ENCODE measurements at regions not wholly inside any gene's neighbourhood (a gene's known extent, or its start where the extent isn't known, plus 50 kb on each side); places are given as distances from the start of the nearest gene placed in this dataset.
A peak's percentile ranks its signal among the peaks of the same experiment; 100 is the strongest.

DNA sequence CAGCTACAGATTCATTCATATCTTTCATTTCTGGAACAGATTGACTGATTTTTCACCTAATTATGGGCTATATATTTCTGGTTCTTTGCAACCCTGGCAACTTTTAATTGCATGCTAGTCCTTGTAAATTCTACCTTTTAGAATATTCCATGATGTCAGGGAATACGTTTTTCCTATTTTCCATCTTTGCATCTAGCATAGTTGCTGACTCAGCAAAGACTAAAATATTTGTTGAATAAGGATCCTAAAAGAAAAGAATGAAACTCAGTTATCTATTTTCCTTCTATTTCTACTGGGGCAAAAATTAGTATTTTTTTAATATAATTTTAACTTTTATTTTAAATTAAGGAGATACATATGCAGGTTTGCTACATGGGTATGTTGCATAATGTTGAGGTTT is 438.3 kb downstream of the GXYLT1 start:
- no CpG with 5 or more reads among the region's 1 CpG for WGBS (ENCODE audit: insufficient coverage)
- Histone ChIP-seq H3K4me1 (ENCODE audit: control insufficient read depth, insufficient read depth, low read length) (no peaks in the 10 kb centered on the region), H3K27ac (ENCODE audit: low read length) (no peak overlapping the region), H3K9me3 (replicated peaks; ENCODE audit: control insufficient read depth, low read depth, low read length) (no peaks in the 10 kb centered on the region), H3K36me3 (ENCODE audit: control insufficient read depth, insufficient read depth, low read length) (no peaks in the 10 kb centered on the region), H3K4me3 (ENCODE audit: low read length) (no peak overlapping the region), H3K27me3 (ENCODE audit: control insufficient read depth, insufficient read depth, low read length) (no peaks in the 10 kb centered on the region)
- no peak for DNase-seq

DNA sequence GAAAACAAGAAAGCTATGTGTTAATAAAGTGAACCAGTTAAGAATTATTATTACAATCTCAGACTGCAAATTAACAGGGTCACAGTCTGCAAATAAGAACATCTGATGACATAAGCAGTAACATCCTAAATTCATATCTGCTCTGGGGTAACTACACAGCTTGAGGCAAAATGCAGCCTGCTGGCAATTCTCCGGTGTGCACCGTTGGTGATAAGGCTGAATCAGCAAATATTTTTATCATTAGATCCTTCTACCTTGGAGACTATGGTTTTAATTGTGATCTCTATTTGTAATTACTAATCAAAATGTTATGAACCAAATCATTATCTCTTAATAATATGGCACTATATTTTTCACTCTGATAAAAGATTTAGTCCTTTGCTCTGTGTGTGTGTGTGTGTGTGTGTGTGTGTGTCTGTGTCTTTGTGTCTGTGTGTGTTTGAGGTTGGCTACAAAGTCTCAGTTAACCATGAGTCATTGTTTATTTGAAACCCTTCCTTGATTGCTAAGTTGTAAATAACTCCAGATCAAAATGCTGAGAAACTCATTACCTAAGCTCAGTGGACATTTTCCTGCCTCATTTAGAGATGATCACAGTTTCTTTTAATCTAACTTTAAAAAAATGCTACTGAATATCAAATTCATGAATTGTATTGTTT is 442.6 kb downstream of the GXYLT1 start:
- no peak for DNase-seq
- Histone ChIP-seq H3K36me3 (ENCODE audit: control insufficient read depth, insufficient read depth, low read length) (no peaks in the 10 kb centered on the region), H3K4me1 (ENCODE audit: control insufficient read depth, insufficient read depth, low read length) (no peaks in the 10 kb centered on the region), H3K27ac (ENCODE audit: low read length) (no peak overlapping the region), H3K4me3 (ENCODE audit: low read length) (no peak overlapping the region), H3K27me3 (ENCODE audit: control insufficient read depth, insufficient read depth, low read length) (no peaks in the 10 kb centered on the region), H3K9me3 (replicated peaks; ENCODE audit: control insufficient read depth, low read depth, low read length) (no peaks in the 10 kb centered on the region)
- WGBS (ENCODE audit: insufficient coverage) = no CpG with 5 or more reads among the region's 2 CpGs

DNA sequence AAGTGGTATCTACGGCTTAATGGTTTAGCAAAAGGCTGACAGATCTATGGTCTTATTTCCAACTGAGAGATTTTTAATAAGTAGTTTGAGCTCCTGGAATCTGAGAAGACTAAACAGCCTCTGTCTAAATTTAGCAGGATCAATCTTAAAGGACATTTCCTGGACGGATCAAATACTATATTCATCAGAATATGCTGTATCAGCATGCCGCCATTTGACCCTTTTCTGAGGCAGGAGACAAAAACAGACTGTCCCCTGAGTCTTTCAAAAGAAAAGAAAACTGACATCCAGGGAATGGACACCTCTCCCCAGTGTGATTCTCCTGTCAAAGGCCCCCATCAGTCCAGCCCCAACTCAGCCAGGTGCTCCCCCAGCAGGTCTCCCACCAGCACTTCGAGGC is 443.7 kb downstream of the GXYLT1 start:
- H3K4me1 ChIP-seq (ENCODE audit: control insufficient read depth, insufficient read depth, low read length) = no peaks in the 10 kb centered on the region
- WGBS (ENCODE audit: insufficient coverage) = 75% methylated on average over 2 of the region's 4 CpGs
- H3K27ac ChIP-seq (ENCODE audit: low read length) = no peak overlapping the region
- H3K4me3 ChIP-seq (ENCODE audit: low read length) = no peak overlapping the region
- no peaks in the 10 kb centered on the region for H3K9me3 ChIP-seq (replicated peaks; ENCODE audit: control insufficient read depth, low read depth, low read length)
- no peaks in the 10 kb centered on the region for H3K27me3 ChIP-seq (ENCODE audit: control insufficient read depth, insufficient read depth, low read length)
- H3K36me3 ChIP-seq (ENCODE audit: control insufficient read depth, insufficient read depth, low read length) = no peaks in the 10 kb centered on the region
- no peak for DNase-seq

DNA sequence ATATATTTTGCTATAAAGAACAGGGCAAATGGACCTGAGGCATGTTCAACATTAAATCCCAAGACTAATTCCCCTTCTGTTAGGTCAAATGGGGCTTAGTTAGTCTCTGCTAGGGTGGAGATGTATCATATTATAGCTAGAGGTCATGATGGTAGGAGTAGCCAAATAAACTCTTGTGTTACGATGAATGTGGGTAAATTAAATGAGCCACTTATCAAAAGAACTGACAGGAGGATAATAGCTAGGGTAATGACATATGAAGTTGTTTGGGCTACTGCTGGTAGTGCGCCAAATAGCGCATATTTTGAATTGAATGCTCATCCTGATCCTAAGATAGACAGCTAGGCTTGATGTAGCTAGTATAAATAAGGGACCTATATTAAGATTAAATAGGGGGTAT is 445.0 kb downstream of the GXYLT1 start:
- H3K27me3 ChIP-seq (ENCODE audit: control insufficient read depth, insufficient read depth, low read length) = no peaks in the 10 kb centered on the region
- no peak overlapping the region for H3K4me3 ChIP-seq (ENCODE audit: low read length)
- H3K9me3 ChIP-seq (replicated peaks; ENCODE audit: control insufficient read depth, low read depth, low read length) = no peaks in the 10 kb centered on the region
- no peaks in the 10 kb centered on the region for H3K4me1 ChIP-seq (ENCODE audit: control insufficient read depth, insufficient read depth, low read length)
- H3K27ac ChIP-seq (ENCODE audit: low read length) = no peak overlapping the region
- no peak for DNase-seq
- 89% methylated on average over 1 of the region's 3 CpGs for WGBS (ENCODE audit: insufficient coverage)
- H3K36me3 ChIP-seq (ENCODE audit: control insufficient read depth, insufficient read depth, low read length) = no peaks in the 10 kb centered on the region

DNA sequence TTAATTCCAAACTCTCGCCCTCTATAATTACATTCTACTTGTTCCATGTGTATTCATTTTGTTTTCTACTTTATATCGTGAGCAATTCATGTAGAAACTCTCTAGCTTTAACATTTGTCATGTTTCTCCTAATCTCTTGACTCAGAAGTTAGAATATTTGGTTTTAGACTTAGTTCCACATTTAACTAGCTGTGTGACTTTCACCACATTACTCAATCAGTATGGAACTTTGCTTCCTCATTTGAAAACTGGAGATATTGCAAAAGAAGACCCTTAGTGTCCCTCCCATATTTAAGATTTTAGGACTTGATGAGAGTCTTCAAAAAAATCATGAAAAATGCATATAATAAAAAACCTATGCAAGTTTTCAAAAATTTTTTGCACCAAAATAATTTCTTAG is 447.5 kb downstream of the GXYLT1 start:
- Histone ChIP-seq H3K27me3 (ENCODE audit: control insufficient read depth, insufficient read depth, low read length) (no peaks in the 10 kb centered on the region), H3K4me3 (ENCODE audit: low read length) (no peak overlapping the region), H3K27ac (ENCODE audit: low read length) (no peak overlapping the region), H3K9me3 (replicated peaks; ENCODE audit: control insufficient read depth, low read depth, low read length) (no peaks in the 10 kb centered on the region), H3K36me3 (ENCODE audit: control insufficient read depth, insufficient read depth, low read length) (no peaks in the 10 kb centered on the region), H3K4me1 (ENCODE audit: control insufficient read depth, insufficient read depth, low read length) (no peaks in the 10 kb centered on the region)
- DNase-seq = no peak
- WGBS (ENCODE audit: insufficient coverage) = no CpG with 5 or more reads among the region's 2 CpGs

DNA sequence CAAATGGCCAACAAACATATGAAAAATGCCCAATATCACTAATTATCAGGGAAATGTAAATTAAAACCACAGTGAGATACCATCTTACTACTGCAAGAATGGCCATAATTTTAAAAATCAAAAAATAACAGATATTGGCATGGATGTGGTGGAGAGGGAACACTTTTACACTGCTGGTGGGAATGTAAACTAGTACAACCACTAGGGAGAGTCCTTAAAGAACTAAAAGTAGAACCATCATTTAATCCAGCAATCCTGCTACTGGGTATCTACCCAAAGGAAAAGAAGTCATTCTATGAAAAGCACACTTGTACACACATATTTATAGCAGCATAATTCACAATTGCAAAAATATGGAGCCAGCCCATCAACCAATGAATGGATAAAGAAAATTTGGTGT is 459.7 kb downstream of the GXYLT1 start:
- no peaks in the 10 kb centered on the region for H3K4me1 ChIP-seq (ENCODE audit: control insufficient read depth, insufficient read depth, low read length)
- no peaks in the 10 kb centered on the region for H3K36me3 ChIP-seq (ENCODE audit: control insufficient read depth, insufficient read depth, low read length)
- no peak overlapping the region for H3K4me3 ChIP-seq (ENCODE audit: low read length)
- no peak for DNase-seq
- no peaks in the 10 kb centered on the region for H3K27me3 ChIP-seq (ENCODE audit: control insufficient read depth, insufficient read depth, low read length)
- H3K9me3 ChIP-seq (replicated peaks; ENCODE audit: control insufficient read depth, low read depth, low read length) = no peaks in the 10 kb centered on the region
- H3K27ac ChIP-seq (ENCODE audit: low read length) = no peak overlapping the region

DNA sequence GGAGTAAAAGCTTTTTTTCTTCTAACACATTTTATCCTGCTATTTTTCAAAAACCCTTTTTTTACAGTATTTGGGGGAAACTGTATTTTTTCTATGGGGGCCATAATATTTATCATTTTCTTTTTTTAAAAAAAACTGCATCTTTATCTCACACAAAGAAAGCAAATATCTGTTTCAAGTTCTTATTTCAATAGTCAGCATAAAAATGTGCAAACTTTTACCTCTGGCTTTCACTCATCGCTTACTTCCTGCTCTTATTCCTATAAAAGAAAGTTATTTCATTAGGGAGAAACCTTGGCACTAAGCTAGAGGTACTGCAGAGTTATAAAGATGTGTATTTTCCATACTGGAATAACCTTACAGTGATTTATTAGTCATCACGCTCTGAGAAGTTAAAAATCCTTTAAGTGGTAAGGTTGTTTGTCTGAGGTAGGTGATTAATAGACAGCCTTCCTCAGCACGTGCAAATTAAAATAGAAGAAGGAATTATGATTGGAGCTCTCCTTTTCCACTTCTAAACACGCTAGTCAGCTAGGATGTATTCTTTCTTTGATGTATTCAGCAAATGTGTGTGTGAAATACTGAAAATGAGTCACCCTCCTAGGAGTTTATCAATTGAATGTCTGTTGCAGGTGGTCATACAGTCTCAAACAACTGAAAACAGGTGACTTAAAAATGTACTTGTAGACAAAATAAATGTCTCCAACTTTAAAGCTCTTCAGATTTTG is 461.0 kb downstream of the GXYLT1 start:
- peak; percentile 39 for DNase-seq
- Histone ChIP-seq H3K4me1 (ENCODE audit: control insufficient read depth, insufficient read depth, low read length) (no peaks in the 10 kb centered on the region), H3K36me3 (ENCODE audit: control insufficient read depth, insufficient read depth, low read length) (no peaks in the 10 kb centered on the region), H3K27me3 (ENCODE audit: control insufficient read depth, insufficient read depth, low read length) (no peaks in the 10 kb centered on the region), H3K27ac (ENCODE audit: low read length) (no peak overlapping the region), H3K4me3 (ENCODE audit: low read length) (no peak overlapping the region), H3K9me3 (replicated peaks; ENCODE audit: control insufficient read depth, low read depth, low read length) (no peaks in the 10 kb centered on the region)
- no CpG with 5 or more reads among the region's 4 CpGs for WGBS (ENCODE audit: insufficient coverage)

- no peak for DNase-seq
- Histone ChIP-seq H3K4me3 (ENCODE audit: low read length) (no peak overlapping the region), H3K36me3 (ENCODE audit: control insufficient read depth, insufficient read depth, low read length) (no peaks in the 10 kb centered on the region), H3K27me3 (ENCODE audit: control insufficient read depth, insufficient read depth, low read length) (no peaks in the 10 kb centered on the region), H3K4me1 (ENCODE audit: control insufficient read depth, insufficient read depth, low read length) (no peaks in the 10 kb centered on the region), H3K27ac (ENCODE audit: low read length) (no peak overlapping the region), H3K9me3 (replicated peaks; ENCODE audit: control insufficient read depth, low read depth, low read length) (no peaks in the 10 kb centered on the region)
- WGBS (ENCODE audit: insufficient coverage) = no CpG with 5 or more reads among the region's 2 CpGs
Measured at GRCh38 chr12:41683023-41683422, 461.7 kb downstream of the GXYLT1 start.

DNA sequence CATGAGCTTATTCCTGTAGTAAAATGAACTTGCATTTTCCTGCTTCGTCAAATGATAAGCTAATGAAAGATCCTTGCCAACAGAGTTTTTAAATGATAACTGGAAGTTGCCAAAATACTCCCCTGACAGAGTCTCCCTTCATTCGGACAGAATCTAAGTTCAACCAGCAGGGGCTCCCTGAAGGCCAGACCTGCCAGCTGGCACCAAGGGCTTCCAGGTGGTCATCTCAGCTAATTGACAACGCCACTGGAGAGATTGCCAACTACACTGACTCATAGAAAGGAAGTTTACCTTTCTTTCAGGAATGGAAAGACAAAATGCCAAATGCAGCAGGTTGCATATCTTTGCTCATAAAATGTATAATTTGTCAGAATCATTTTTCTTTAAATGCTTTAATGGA is 462.8 kb downstream of the GXYLT1 start:
- Histone ChIP-seq H3K4me3 (ENCODE audit: low read length) (no peak overlapping the region), H3K9me3 (replicated peaks; ENCODE audit: control insufficient read depth, low read depth, low read length) (no peaks in the 10 kb centered on the region), H3K4me1 (ENCODE audit: control insufficient read depth, insufficient read depth, low read length) (no peaks in the 10 kb centered on the region), H3K36me3 (ENCODE audit: control insufficient read depth, insufficient read depth, low read length) (no peaks in the 10 kb centered on the region), H3K27me3 (ENCODE audit: control insufficient read depth, insufficient read depth, low read length) (no peaks in the 10 kb centered on the region), H3K27ac (ENCODE audit: low read length) (no peak overlapping the region)
- no CpG with 5 or more reads among the region's 3 CpGs for WGBS (ENCODE audit: insufficient coverage)
- no peak for DNase-seq

DNA sequence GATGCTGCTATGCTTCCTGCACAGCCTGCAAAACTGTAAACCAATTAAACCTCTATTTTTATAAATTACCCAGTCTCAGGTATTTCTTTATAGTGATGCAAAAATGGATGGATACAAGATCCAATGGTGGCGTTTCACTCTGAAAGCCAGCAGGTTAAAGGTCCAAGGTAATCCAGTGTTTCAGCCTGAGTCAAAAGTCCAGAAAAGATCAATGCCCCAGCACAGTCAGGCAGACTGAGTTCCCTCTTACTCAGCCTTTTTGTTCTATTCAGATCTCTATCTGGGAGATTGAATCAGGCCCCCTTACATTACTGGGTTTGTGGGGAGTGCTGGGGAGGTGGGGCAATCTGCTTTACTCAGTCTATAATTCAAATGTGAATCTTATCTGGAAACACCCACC is 464.5 kb downstream of the GXYLT1 start:
- 100% methylated on average over 1 of the region's 1 CpG for WGBS (ENCODE audit: insufficient coverage)
- no peaks in the 10 kb centered on the region for H3K4me1 ChIP-seq (ENCODE audit: control insufficient read depth, insufficient read depth, low read length)
- no peaks in the 10 kb centered on the region for H3K36me3 ChIP-seq (ENCODE audit: control insufficient read depth, insufficient read depth, low read length)
- no peaks in the 10 kb centered on the region for H3K27me3 ChIP-seq (ENCODE audit: control insufficient read depth, insufficient read depth, low read length)
- H3K9me3 ChIP-seq (replicated peaks; ENCODE audit: control insufficient read depth, low read depth, low read length) = no peaks in the 10 kb centered on the region
- no peak for DNase-seq
- no peak overlapping the region for H3K4me3 ChIP-seq (ENCODE audit: low read length)
- no peak overlapping the region for H3K27ac ChIP-seq (ENCODE audit: low read length)

Measured in muscle of leg (tissue), 3 donors.